ENCODE measurements at regions not wholly inside any gene's neighbourhood (a gene's known extent, or its start where the extent isn't known, plus 50 kb on each side); places are given as distances from the start of the nearest gene placed in this dataset.

GRCh38 chr1:216849146-216849545 lies 125.9 kb upstream of the ESRRG start:
- TF ChIP-seq CTCF (IDR thresholded peaks at IDR 0.05) = no peak
- no peak for TF ChIP-seq POLR2A (IDR thresholded peaks at IDR 0.05)
